ENCODE measurements at regions not wholly inside any gene's neighbourhood (a gene's known extent, or its start where the extent isn't known, plus 50 kb on each side); places are given as distances from the start of the nearest gene placed in this dataset.
A peak's percentile ranks its signal among the peaks of the same experiment; 100 is the strongest.
"Not testable (repeated sequence)": the region's sequence is repeated elsewhere in the genome, so short reads cannot be mapped to it uniquely, and the experiment has no call there.

DNA sequence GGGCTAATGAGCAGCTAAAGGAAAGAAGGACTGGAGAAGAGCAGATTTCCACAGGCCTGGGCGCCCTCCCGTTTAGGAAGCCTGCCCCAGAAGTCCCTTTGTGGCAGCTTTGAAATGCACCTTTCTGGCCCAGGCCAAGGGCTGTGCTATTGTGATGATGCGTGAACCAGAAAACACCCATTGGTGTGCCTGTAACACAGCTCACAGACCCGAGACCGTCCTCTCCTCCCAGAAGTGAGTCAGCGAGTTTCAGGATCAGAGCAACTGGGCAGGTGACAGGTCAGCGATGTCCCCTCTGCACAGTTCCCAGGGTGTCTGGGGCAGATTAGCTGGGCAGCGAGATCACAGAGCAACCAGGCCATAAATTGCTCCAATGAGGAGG, 71.9 kb upstream of the SULF2 start:
- peaks cover 1 to 17% (median 9%) of the 10 kb centered on the region in 11 experiments; a peak in 14 of 22 replicates for H3K9me3 ChIP-seq (replicated peaks in 1 of 11)
- no peaks in the 10 kb centered on the region for H4K20me1 ChIP-seq
- no peaks in the 10 kb centered on the region for H3K36me3 ChIP-seq
- no peaks in the 10 kb centered on the region for H3K27me3 ChIP-seq
- H3K9ac ChIP-seq: peak overlapping the region in 9 of 11 experiments; percentile 13 to 64 (median 39); a peak in 13 of 22 replicates
- TF ChIP-seq Cebpa-rat (IDR thresholded peaks at IDR 0.05): no peak
- peak overlapping the region in 1 of 10 experiments; percentile 1; a peak in 1 of 20 replicates for H3K4me3 ChIP-seq
- peaks cover 24 to 52% (median 44%) of the 10 kb centered on the region in 10 experiments for H3K4me1 ChIP-seq
- H3K27ac ChIP-seq: peak overlapping the region in 9 of 11 experiments; percentile 26 to 66 (median 52); a peak in 17 of 22 replicates
- peak overlapping the region; percentile 52 to 87 (median 77) for H3K4me2 ChIP-seq

DNA sequence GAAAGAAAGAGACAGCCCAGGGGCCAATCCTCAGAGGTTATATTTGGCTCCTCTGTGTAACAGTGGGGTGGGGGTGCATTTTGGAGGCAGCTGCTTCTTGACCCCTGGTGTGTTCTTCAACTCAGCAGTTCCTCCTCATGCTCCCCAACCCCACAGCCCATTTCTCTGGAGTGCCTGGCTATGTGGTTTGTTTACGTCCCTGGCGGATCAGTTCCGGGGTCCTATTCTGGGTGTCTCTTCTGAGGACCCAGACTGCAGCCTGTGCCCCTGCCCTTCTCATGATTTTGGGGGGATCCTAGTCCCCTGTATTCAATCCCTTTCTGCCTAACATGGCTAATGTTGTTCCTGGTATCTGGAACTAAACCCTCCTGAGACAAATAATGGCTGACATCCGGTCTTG, 70.5 kb upstream of the SULF2 start:
- H3K9ac ChIP-seq: no peak overlapping the region
- no peak for TF ChIP-seq Cebpa-rat (IDR thresholded peaks at IDR 0.05)
- no peaks in the 10 kb centered on the region for H3K27me3 ChIP-seq
- peaks cover 24 to 49% (median 42%) of the 10 kb centered on the region in 10 experiments for H3K4me1 ChIP-seq
- no peak overlapping the region for H3K4me2 ChIP-seq
- no peak overlapping the region for H3K4me3 ChIP-seq
- peaks cover 0 to 17% (median 9%) of the 10 kb centered on the region in 11 experiments; a peak in 14 of 22 replicates for H3K9me3 ChIP-seq (replicated peaks in 1 of 11)
- no peaks in the 10 kb centered on the region for H4K20me1 ChIP-seq
- no peak overlapping the region for H3K27ac ChIP-seq
- H3K36me3 ChIP-seq: no peaks in the 10 kb centered on the region

DNA sequence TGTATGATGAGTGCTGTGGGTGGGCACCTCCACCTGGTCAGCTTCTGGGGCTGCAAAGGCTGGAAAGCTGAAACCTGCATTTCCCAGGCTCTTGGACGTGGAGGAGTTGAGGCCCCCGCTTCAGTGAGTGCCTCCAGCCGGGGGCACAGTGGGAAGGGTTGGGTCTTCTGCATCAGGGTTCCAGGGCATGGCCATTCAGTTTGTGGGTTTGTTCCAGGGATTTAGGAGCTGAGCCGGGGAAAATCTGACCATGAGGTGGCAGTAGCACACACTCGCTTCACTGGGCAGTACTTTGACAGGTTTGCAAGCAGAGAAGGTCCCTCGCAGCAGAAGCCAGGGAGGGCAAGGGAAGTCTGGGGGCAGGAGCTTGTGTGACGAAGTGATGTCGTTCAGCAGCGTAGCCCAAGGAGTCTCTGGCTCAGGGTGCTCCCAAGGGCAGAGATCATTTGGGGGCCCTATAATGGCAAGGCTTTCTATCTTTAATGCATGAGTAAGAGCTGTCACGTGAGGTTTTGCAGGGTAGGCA, 69.5 kb upstream of the SULF2 start:
- H3K4me2 ChIP-seq: no peak overlapping the region

DNA sequence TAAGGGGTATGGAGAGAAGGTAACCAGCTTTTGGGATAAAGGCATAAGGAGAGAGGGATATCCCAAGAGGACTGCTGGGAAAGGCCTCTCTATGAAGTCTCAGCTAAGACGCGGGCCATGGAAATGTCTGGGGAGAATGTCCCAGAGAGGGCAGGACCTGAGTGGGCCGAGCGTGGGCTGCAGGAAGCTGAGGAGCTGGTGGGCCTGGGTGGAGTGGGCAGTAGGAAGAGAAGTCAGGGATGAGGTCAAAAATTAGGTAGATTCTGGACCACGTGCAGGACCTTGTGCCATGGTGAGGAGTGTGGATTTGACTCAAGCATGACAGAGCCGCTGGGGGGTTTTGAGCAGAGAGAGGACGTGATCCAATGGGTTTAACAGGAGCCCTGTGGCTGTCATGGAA, 66.5 kb upstream of the SULF2 start:
- Histone ChIP-seq H4K20me1 (no peaks in the 10 kb centered on the region), H3K4me2 (no peak overlapping the region), H3K27me3 (no peaks in the 10 kb centered on the region), H3K4me3 (no peak overlapping the region), H3K9ac (no peak overlapping the region), H3K27ac (no peak overlapping the region), H3K36me3 (no peaks in the 10 kb centered on the region), H3K4me1 (peaks cover 19 to 31% (median 22%) of the 10 kb centered on the region in 10 experiments), H3K9me3 (replicated peaks in 1 of 11) (peaks cover 0 to 17% (median 9%) of the 10 kb centered on the region in 11 experiments; a peak in 14 of 22 replicates)
- TF ChIP-seq Cebpa-rat (IDR thresholded peaks at IDR 0.05): no peak

More for the DNA sequence above, 69.5 kb upstream of the SULF2 start:
- H3K27ac ChIP-seq: no peak overlapping the region
- no peak for TF ChIP-seq Cebpa-rat (IDR thresholded peaks at IDR 0.05)
- no peaks in the 10 kb centered on the region for H3K27me3 ChIP-seq
- peaks cover 24 to 39% (median 31%) of the 10 kb centered on the region in 10 experiments for H3K4me1 ChIP-seq
- H3K36me3 ChIP-seq: no peaks in the 10 kb centered on the region
- no peak overlapping the region for H3K9ac ChIP-seq
- H3K9me3 ChIP-seq (replicated peaks in 1 of 11): peaks cover 0 to 17% (median 9%) of the 10 kb centered on the region in 11 experiments; a peak in 14 of 22 replicates
- no peak overlapping the region for H3K4me3 ChIP-seq
- no peaks in the 10 kb centered on the region for H4K20me1 ChIP-seq

- H3K27ac ChIP-seq: no peak overlapping the region
- peaks cover 17 to 45% (median 34%) of the 10 kb centered on the region in 10 experiments for H3K4me1 ChIP-seq
- H4K20me1 ChIP-seq: no peaks in the 10 kb centered on the region
- no peak overlapping the region for H3K9ac ChIP-seq
- peaks cover 0 to 8% (median 7%) of the 10 kb centered on the region in 11 experiments; a peak in 14 of 22 replicates for H3K9me3 ChIP-seq (replicated peaks in 1 of 11)
- no peak overlapping the region for H3K4me2 ChIP-seq
- H3K36me3 ChIP-seq: no peaks in the 10 kb centered on the region
- no peak for TF ChIP-seq Cebpa-rat (IDR thresholded peaks at IDR 0.05)
- no peaks in the 10 kb centered on the region for H3K27me3 ChIP-seq
- no peak overlapping the region for H3K4me3 ChIP-seq
Observed at GRCh38 chr20:47850146-47850545, 64.9 kb upstream of the SULF2 start.

- Histone ChIP-seq H3K4me1 (peaks cover 17 to 47% (median 37%) of the 10 kb centered on the region in 10 experiments), H3K9me3 (replicated peaks in 1 of 11) (peaks cover 0 to 3% (median 1%) of the 10 kb centered on the region in 11 experiments; a peak in 9 of 22 replicates), H3K27ac (no peak overlapping the region), H3K4me2 (peak overlapping the region in 2 of 11 experiments; percentile 38 to 70; a peak in 2 of 22 replicates), H3K27me3 (no peaks in the 10 kb centered on the region), H3K36me3 (no peaks in the 10 kb centered on the region), H4K20me1 (no peaks in the 10 kb centered on the region), H3K9ac (no peak overlapping the region), H3K4me3 (no peak overlapping the region)
- TF ChIP-seq Cebpa-rat (IDR thresholded peaks at IDR 0.05): no peak
Observed at GRCh38 chr20:47849596-47849995, 64.3 kb upstream of the SULF2 start.

GRCh38 chr20:47849006-47849405, 63.7 kb upstream of the SULF2 start:
- H4K20me1 ChIP-seq: no peaks in the 10 kb centered on the region
- H3K4me1 ChIP-seq: peaks cover 17 to 49% (median 40%) of the 10 kb centered on the region in 10 experiments
- no peaks in the 10 kb centered on the region for H3K36me3 ChIP-seq

GRCh38 chr20:47848534-47848933, 63.3 kb upstream of the SULF2 start:
- H4K20me1 ChIP-seq; H3K27ac ChIP-seq; H3K27me3 ChIP-seq; H3K9ac ChIP-seq; H3K4me3 ChIP-seq; H3K9me3 ChIP-seq (replicated peaks in 1 of 11); H3K36me3 ChIP-seq: not testable (repeated sequence)
- peaks cover 17 to 49% (median 41%) of the 10 kb centered on the region in 10 experiments for H3K4me1 ChIP-seq
- peak overlapping the region; percentile 35 to 70 (median 49); a peak in 16 of 22 replicates for H3K4me2 ChIP-seq

More at GRCh38 chr20:47849006-47849405, 63.7 kb upstream of the SULF2 start:
- TF ChIP-seq Cebpa-rat (IDR thresholded peaks at IDR 0.05): no peak
- no peak overlapping the region for H3K27ac ChIP-seq
- no peaks in the 10 kb centered on the region for H3K9me3 ChIP-seq (replicated peaks in 1 of 11)
- H3K27me3 ChIP-seq: no peaks in the 10 kb centered on the region
- H3K4me2 ChIP-seq: peak overlapping the region in 3 of 11 experiments; percentile 38 to 70 (median 67); a peak in 6 of 22 replicates
- no peak overlapping the region for H3K9ac ChIP-seq
- no peak overlapping the region for H3K4me3 ChIP-seq

DNA sequence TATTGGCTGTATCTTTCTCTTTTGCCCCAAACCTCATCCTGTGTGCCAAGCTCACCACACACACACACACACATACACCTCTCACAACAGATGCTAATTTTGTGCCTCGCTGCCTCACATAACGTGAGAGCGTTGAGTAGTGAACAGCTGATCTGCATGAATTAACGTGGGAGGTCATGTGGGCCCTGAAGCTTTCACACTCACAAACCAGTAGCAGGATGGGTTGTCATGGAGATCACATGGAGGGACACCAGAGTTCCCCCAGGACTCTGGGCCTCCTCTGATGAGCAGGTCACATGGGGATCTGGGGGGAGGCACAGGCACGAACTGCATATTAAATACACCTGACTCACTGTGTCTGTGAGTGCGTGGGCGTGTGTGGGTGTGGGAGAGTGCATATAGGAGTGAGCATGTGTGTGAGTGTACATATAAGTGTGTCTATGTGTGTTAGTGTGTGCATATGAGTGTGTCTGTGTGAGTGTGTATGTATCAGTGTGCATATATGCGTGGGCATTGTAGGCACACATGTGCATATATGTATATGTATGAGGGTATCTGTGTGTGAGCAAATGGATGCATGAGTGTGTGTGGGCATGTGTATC, 62.7 kb upstream of the SULF2 start:
- Histone ChIP-seq H3K27me3 (no peaks in the 10 kb centered on the region), H4K20me1 (no peaks in the 10 kb centered on the region), H3K4me1 (peaks cover 17 to 51% (median 42%) of the 10 kb centered on the region in 10 experiments), H3K4me3 (no peak overlapping the region), H3K4me2 (peak overlapping the region; percentile 35 to 70 (median 61); a peak in 19 of 22 replicates), H3K9me3 (replicated peaks in 1 of 11) (no peaks in the 10 kb centered on the region), H3K36me3 (no peaks in the 10 kb centered on the region), H3K27ac (no peak overlapping the region), H3K9ac (no peak overlapping the region)
- no peak for TF ChIP-seq Cebpa-rat (IDR thresholded peaks at IDR 0.05)

DNA sequence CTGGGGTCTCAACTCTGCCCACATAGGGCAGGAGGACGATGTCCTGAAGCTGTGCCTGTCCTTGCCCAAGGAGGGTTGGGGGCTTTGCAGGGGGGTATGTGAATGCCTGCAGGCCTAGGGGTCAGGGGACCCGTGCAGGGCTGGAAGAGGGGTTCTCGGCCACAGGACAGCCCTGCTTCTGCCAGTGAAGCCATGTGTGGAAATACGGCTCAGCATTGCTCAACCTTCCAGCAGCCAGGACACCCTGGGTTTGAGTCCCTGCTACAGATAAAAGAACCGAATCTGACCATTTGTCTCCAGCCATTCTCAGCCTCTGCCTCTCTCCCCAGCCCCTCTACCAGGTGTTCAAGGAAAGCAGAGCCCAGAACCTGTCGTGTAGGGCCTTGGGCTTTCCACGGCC, 61.9 kb upstream of the SULF2 start:
- H3K9me3 ChIP-seq (replicated peaks in 1 of 11); H3K36me3 ChIP-seq; H4K20me1 ChIP-seq; H3K4me3 ChIP-seq; H3K9ac ChIP-seq; H3K27me3 ChIP-seq; H3K27ac ChIP-seq: not testable (repeated sequence)
- peaks cover 17 to 51% (median 42%) of the 10 kb centered on the region in 10 experiments for H3K4me1 ChIP-seq
- H3K4me2 ChIP-seq: peak overlapping the region in 8 of 11 experiments; percentile 35 to 68 (median 55); a peak in 16 of 22 replicates

DNA sequence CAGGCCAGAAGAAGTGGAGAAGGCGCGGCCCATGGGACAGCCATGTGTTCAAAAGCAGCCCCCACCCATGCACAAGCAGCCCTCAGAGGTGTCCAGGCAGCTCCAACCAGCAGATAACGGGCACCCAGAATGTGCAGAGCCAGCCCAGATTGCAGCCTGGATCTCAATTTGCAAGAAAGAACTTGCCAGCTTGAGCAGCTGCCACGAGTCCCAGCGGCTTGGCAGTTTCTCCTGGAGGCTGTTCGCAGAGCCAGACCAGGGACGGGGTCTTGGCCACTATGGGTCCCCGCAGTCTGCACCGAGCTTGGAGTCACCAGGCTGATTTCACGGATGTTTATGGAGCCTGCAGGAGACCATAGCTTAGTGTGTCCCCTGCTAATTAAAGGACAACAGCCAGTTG, 61.4 kb upstream of the SULF2 start:
- H3K9me3 ChIP-seq (replicated peaks in 1 of 11); H3K27ac ChIP-seq; H4K20me1 ChIP-seq; H3K4me3 ChIP-seq; H3K36me3 ChIP-seq; H3K27me3 ChIP-seq; H3K9ac ChIP-seq: not testable (repeated sequence)
- H3K4me1 ChIP-seq: peaks cover 17 to 51% (median 42%) of the 10 kb centered on the region in 10 experiments
- H3K4me2 ChIP-seq: peak overlapping the region in 8 of 11 experiments; percentile 49 to 68 (median 60); a peak in 9 of 22 replicates

DNA sequence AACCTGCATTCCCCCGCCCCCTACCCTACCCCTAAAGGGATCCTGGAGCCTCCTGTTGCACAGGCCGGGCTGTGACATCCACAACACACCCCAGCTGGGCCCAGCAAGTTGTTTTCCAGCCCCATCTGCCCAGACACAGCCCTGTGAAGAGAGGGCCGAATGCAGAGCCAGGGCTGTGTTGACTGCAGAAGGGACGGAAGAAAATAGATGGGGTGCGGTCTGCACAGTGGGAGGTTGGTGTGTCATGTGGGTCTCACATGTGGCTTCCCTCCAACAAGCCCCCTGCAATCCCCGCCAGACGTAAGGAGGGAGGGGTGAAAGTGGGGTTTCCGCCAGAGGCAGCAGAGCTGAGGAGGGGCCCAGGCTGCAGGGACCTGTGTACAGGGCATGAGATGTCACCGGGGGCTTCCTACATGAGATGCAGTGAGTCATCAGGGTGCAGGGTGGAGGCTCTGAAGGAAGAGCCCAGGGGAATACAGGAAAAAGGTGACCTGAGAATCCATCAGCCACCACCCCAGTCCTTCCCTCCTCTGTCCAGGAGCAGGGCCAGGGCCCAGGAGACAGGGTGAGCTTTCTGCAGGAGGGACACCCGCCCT, 60.2 kb upstream of the SULF2 start:
- peak overlapping the region; percentile 14 to 68 (median 54); a peak in 17 of 22 replicates for H3K4me2 ChIP-seq
- H3K9ac ChIP-seq; H3K27ac ChIP-seq; H3K9me3 ChIP-seq (replicated peaks in 1 of 11); H3K36me3 ChIP-seq; H4K20me1 ChIP-seq; H3K27me3 ChIP-seq; H3K4me3 ChIP-seq: not testable (repeated sequence)
- H3K4me1 ChIP-seq: peaks cover 17 to 51% (median 39%) of the 10 kb centered on the region in 10 experiments

- H3K36me3 ChIP-seq; H3K27ac ChIP-seq; H4K20me1 ChIP-seq; H3K9ac ChIP-seq; H3K27me3 ChIP-seq; H3K4me3 ChIP-seq; H3K9me3 ChIP-seq (replicated peaks in 1 of 11): not testable (repeated sequence)
- H3K4me1 ChIP-seq: peaks cover 17 to 51% (median 39%) of the 10 kb centered on the region in 10 experiments
- peak overlapping the region in 3 of 11 experiments; percentile 54 to 65 (median 59); a peak in 3 of 22 replicates for H3K4me2 ChIP-seq
Observed at GRCh38 chr20:47844568-47844906, 59.3 kb upstream of the SULF2 start.

Data from BLaER1 treated with 17β-estradiol and CSF1 and Interleukin-3, amounts not matched to agents 10 nM and 100 nM (cell line).